Endodermal cell (in vitro differentiated cells): ENCODE measurements at regions not wholly inside any gene's neighbourhood (a gene's known extent, or its start where the extent isn't known, plus 50 kb on each side); places are given as distances from the start of the nearest gene placed in this dataset.
A peak's percentile ranks its signal among the peaks of the same experiment; 100 is the strongest.

Experiments
- DNase-seq: peaks from one replicate; pipeline ENCODE4 v3.0.0-alpha.2; 2017
- H3K27ac ChIP-seq: 2 replicates; pipeline ENCODE4 v1.5.1; 2013; ENCODE audit warnings: mild to moderate bottlenecking, low read depth, low read length, moderate library complexity
- H3K27me3 ChIP-seq: 2 replicates; pipeline ENCODE4 v1.6.1; 2013; ENCODE audit warnings: mild to moderate bottlenecking, low read length, moderate library complexity; ENCODE audit not compliant: insufficient read depth, control insufficient read depth, poor library complexity, severe bottlenecking
- H3K36me3 ChIP-seq: 2 replicates; pipeline ENCODE4 v1.7.0; 2013; ENCODE audit warnings: mild to moderate bottlenecking, low read length, moderate library complexity; ENCODE audit not compliant: control insufficient read depth, insufficient read depth
- H3K4me1 ChIP-seq: one replicate; pipeline ENCODE4 v1.7.0; 2013; ENCODE audit warnings: low read length; ENCODE audit not compliant: control insufficient read depth, insufficient read depth
- H3K4me3 ChIP-seq: 2 replicates; pipeline ENCODE4 v1.5.1; 2013; ENCODE audit warnings: mild to moderate bottlenecking, low read length, moderate library complexity
- H3K9ac ChIP-seq: 2 replicates; pipeline ENCODE4 v1.6.1; 2013; ENCODE audit warnings: mild to moderate bottlenecking, low read length, moderate library complexity; ENCODE audit not compliant: poor library complexity, severe bottlenecking; ENCODE audit errors: extremely low read depth
- H3K9me3 ChIP-seq: 2 replicates; pipeline ENCODE4 v1.6.1; 2013; ENCODE audit warnings: mild to moderate bottlenecking, low read length, moderate library complexity; ENCODE audit not compliant: control insufficient read depth
- H3K27ac Mint-ChIP-seq: 2 replicates; pipeline ENCODE4 v1.8.0; 2020; ENCODE audit warnings: mixed read lengths
- H3K27me3 Mint-ChIP-seq: 2 replicates; pipeline ENCODE4 v1.8.0; 2021; ENCODE audit warnings: mild to moderate bottlenecking, mixed read lengths; ENCODE audit not compliant: insufficient read depth
- H3K36me3 Mint-ChIP-seq: 2 replicates; pipeline ENCODE4 v1.8.0; 2020; ENCODE audit warnings: low read depth, mixed read lengths
- H3K4me1 Mint-ChIP-seq: 2 replicates; pipeline ENCODE4 v1.8.0; 2020; ENCODE audit warnings: mixed read lengths
- H3K4me3 Mint-ChIP-seq: 2 replicates; pipeline ENCODE4 v1.8.0; 2020; ENCODE audit warnings: mild to moderate bottlenecking, moderate library complexity, mixed read lengths
- H3K9me3 Mint-ChIP-seq: 2 replicates; pipeline ENCODE4 v1.8.0; 2020; ENCODE audit warnings: mild to moderate bottlenecking, mixed read lengths
- WGBS, 2 experiments: methylation state at CpG; one replicate each; pipeline versions ENCODE4 v1.1.5 to v1.1.7; 2013; ENCODE audit warnings: missing lambda C conversion rate in 2 of 2, mixed read lengths in 1 of 2; ENCODE audit not compliant: insufficient coverage in 1 of 2, insufficient read length in 1 of 2; 5-methylcytosine and 5-hydroxymethylcytosine counted together
- TF ChIP-seq, protein P1 (sequence below): fragments of 200-600 bp; sonication (generic); conservative IDR thresholded peaks from 2 replicates; pipeline ENCODE4 v1.5.0; 2021; ENCODE audit warnings: antibody characterized with exemption, mild to moderate bottlenecking

- Histone ChIP-seq H3K9me3 (no peaks in the 10 kb centered on the region), H3K4me1 (no peaks in the 10 kb centered on the region), H3K27ac (no peak overlapping the region), H3K9ac (no peak overlapping the region), H3K36me3 (no peaks in the 10 kb centered on the region), H3K4me3 (no peak overlapping the region), H3K27me3 (no peaks in the 10 kb centered on the region)
- no peaks in the 10 kb centered on the region for H3K36me3 Mint-ChIP-seq
- TF ChIP-seq, protein P1, sequence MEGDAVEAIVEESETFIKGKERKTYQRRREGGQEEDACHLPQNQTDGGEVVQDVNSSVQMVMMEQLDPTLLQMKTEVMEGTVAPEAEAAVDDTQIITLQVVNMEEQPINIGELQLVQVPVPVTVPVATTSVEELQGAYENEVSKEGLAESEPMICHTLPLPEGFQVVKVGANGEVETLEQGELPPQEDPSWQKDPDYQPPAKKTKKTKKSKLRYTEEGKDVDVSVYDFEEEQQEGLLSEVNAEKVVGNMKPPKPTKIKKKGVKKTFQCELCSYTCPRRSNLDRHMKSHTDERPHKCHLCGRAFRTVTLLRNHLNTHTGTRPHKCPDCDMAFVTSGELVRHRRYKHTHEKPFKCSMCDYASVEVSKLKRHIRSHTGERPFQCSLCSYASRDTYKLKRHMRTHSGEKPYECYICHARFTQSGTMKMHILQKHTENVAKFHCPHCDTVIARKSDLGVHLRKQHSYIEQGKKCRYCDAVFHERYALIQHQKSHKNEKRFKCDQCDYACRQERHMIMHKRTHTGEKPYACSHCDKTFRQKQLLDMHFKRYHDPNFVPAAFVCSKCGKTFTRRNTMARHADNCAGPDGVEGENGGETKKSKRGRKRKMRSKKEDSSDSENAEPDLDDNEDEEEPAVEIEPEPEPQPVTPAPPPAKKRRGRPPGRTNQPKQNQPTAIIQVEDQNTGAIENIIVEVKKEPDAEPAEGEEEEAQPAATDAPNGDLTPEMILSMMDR, result no peak
- WGBS, 2 experiments, result 92 to 100% methylated on average over 1 to 2 of the region's 2 CpGs
- H3K9me3 Mint-ChIP-seq, result peaks cover 3% of the 10 kb centered on the region
- no peak overlapping the region for H3K4me3 Mint-ChIP-seq
- no peak for DNase-seq
- no peaks in the 10 kb centered on the region for H3K4me1 Mint-ChIP-seq
- H3K27me3 Mint-ChIP-seq, result peaks cover 20% of the 10 kb centered on the region
- H3K27ac Mint-ChIP-seq, result no peak overlapping the region
Observed at GRCh38 chr5:2677689-2678088, 73.8 kb downstream of the IRX2 start.

GRCh38 chr5:2675548-2675947, 75.9 kb downstream of the IRX2 start:
- Histone ChIP-seq H3K27me3 (no peaks in the 10 kb centered on the region), H3K9ac (no peak overlapping the region), H3K4me1 (no peaks in the 10 kb centered on the region), H3K27ac (no peak overlapping the region), H3K4me3 (no peak overlapping the region), H3K9me3 (no peaks in the 10 kb centered on the region), H3K36me3 (no peaks in the 10 kb centered on the region)
- H3K9me3 Mint-ChIP-seq, result peaks cover 3% of the 10 kb centered on the region
- H3K4me1 Mint-ChIP-seq, result no peaks in the 10 kb centered on the region
- no peak overlapping the region for H3K27ac Mint-ChIP-seq
- WGBS, 2 experiments, result 89 to 100% methylated on average over 4 to 7 of the region's 7 CpGs
- H3K27me3 Mint-ChIP-seq, result peaks cover 8% of the 10 kb centered on the region
- no peak overlapping the region for H3K4me3 Mint-ChIP-seq
- TF ChIP-seq, protein P1, result no peak
- DNase-seq, result peak; percentile 5
- no peaks in the 10 kb centered on the region for H3K36me3 Mint-ChIP-seq

DNA sequence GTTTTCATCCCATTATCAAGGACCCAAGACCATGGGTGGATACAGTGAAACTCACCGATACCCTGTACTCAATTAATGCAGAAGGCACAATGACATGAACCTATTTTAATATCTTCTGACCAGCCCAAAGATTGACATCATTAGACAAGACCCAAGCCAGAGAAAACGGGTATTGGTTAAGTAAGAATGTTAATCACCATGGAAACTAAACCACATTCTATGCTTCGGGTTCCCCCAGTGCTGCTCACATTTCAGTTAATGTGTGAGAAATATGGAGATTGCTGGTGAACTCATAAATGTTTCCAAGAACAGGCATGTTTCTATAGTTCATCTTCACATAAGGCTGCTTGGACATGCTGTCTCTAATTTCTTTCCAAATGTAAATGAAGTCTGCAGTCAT, 77.0 kb downstream of the IRX2 start:
- no peaks in the 10 kb centered on the region for H3K36me3 Mint-ChIP-seq
- no peaks in the 10 kb centered on the region for H3K9me3 ChIP-seq

More for the DNA sequence above, 77.0 kb downstream of the IRX2 start:
- TF ChIP-seq, protein P1, result no peak
- 93 to 95% methylated on average over 2 to 3 of the region's 3 CpGs for WGBS, 2 experiments
- Histone ChIP-seq H3K9ac (no peak overlapping the region), H3K27ac (no peak overlapping the region), H3K36me3 (no peaks in the 10 kb centered on the region), H3K4me1 (no peaks in the 10 kb centered on the region), H3K4me3 (no peak overlapping the region), H3K27me3 (no peaks in the 10 kb centered on the region)
- no peak overlapping the region for H3K4me3 Mint-ChIP-seq
- no peaks in the 10 kb centered on the region for H3K4me1 Mint-ChIP-seq
- H3K27ac Mint-ChIP-seq, result no peak overlapping the region
- no peak for DNase-seq
- H3K9me3 Mint-ChIP-seq, result peaks cover 3% of the 10 kb centered on the region
- peaks cover 7% of the 10 kb centered on the region for H3K27me3 Mint-ChIP-seq
